Fibroblast of skin of right biceps (primary cell): ENCODE measurements at regions not wholly inside any gene's neighbourhood (a gene's known extent, or its start where the extent isn't known, plus 50 kb on each side); places are given as distances from the start of the nearest gene placed in this dataset.

Experiments
- DNase-seq: peaks from one replicate; pipeline ENCODE4 v3.0.0-alpha.2; 2013

DNA sequence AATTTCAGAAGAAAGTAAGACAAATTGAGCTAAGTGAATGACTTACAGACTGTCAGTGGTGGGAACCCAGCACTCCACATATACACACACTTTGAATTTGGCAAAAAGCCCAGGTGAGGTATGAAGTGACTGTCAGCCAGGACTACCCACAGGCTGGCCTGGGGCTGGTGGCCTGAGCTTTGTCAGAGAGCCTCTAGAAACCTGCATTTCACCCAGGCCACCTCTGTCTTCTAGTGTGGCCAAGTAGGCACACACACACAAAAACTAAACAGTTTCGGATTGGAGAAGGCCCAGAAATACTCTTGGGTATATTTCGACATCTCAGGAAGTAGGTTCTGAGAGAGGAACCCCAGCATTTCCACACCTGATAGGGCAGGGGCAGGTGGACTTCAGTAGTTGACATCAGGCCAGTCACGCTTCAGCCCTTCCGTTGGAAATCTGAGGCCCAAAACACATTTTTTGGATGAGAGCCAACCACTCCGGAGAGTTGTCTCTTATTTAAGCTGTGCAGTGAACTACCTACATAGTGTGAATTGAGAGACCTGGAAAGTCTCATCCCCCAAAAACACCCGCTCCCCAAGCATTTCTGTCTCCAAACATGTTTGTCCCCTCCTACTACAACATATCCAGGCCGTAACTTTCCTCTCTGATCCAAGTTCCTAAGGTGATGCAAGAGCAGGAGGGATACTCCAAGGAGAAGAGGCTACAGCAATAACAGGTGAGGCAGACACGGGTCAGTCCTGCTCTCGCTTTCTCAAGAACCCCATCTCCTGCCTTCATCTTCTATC is 167.2 kb upstream of the PROX1 start:
- no peak for DNase-seq

DNA sequence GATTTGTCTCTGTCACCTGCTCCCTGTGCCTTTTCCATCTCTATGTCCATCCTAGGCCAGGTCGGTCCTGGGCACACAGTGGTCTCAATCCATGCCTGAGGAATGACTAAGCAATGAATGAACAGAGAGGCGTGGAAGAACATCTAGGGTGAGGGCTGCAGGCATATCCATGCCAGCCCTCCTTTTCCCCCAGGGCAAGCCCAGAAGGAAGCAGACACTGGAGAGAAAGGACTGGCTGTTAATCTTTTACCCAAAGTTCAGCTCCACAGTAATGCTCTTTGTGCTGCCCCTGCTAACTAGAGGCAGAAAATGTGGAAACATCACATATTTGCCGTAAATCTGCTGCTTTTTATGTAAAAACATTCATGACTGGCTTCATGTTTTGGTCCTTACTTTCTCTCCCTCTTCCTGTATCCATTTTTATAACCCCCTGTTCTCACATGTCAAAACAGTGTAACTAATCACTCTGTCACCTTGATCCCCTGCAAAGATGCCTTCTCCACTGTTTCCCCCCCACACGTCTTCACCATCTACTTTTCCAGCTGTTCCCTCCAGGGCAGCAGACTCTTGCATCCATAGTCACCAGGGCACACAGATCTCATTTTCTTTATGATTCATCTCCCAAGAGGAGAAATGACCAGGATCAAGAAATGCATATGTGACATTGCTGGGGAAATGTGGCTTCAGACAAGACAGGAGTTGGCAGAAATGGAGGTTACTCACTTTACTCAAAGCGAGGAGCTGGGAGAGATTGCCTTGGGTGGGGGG is 166.4 kb upstream of the PROX1 start:
- no peak for DNase-seq

DNA sequence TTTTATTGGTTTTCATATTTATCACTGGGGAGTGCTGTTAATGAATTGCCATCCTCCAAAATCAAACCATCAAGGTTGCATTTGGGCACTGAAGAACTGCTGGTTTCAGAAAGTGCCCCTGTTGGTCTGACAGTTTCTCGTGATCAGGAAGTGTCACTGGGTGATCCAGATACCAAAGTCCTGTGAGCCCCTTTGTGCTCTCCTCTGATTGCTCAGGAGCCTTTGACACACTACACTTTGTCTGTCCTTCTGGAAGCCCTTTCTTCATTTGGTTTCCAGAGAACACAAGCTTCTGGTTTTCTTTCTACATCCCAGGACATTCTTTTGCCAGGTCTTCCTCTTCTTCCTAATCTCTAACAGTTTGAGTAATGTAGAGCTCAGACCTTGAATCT is 165.8 kb upstream of the PROX1 start:
- no peak for DNase-seq

DNA sequence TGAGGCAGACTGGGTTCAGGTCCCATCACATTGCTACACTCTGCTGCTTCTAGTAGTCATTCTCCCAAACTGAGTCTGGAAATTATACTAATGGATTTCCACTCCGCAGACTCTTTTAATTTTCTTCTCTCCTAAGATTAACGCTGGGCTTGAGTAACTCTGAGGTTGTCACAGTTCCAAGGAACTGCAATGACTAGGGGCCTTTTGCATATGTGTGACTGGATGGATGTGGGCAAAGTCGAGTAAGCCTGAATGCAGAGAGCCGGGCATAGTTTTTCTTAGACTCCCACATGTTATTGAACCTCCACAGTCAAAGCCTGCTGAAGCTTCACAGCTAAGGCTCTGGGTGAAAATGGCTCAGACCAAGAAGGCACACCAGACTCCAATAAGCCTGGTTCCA is 160.9 kb upstream of the PROX1 start:
- no peak for DNase-seq

DNA sequence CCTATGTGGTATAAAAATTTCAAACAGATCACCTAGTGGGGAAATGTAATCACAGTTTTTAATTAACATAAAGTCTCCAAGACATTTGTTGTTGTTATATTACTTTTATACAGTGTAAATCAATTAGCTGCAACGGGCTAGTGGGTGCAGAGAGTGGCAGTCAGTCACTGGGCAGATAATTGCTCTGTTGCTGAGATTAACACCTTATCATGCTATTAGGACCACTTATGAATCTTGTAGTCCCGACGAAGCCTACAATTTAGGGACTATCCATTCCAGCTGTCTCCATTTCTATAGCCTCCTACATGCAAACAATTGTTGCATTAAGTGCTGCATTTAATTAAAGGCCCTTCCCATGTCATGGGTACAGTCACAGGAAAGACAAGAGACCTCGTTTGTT is 158.9 kb upstream of the PROX1 start:
- DNase-seq: no peak

DNA sequence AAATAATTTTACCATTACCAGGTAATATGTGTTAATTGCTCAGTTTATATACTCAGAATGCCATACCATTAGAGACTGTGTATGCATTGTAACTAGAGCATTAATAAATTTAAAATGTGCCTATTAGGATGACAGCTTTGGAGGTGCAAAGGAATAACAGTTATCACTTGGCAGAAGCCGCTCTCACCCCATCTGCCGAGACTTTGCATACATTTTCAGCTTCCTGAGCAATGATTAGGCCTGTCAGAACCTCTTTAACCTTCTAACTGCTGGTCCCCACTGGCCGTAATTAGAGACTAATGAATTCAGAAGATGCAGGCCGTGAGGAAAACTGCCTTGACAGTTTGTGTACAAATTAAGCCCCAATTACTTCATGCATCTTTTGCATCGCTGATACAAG is 158.0 kb upstream of the PROX1 start:
- no peak for DNase-seq

DNA sequence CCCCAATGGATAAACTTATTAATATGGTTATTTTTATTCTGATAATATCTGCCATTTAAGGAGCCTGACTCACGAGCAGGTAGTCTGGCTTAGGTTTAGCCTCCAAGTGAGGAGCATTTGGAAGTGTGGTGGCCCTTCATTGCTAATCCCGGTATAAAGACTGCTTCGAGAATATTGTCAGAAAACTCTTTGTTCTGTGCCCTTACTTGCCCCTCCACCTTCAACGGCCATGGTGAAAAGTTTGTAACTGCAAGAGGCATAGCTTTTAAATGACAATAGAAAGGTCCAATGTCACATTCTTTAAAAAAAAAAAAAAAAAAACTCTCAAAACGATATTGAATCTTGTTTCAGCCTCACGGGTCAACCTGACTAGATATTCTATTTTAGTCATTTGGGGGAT is 157.4 kb upstream of the PROX1 start:
- no peak for DNase-seq

DNA sequence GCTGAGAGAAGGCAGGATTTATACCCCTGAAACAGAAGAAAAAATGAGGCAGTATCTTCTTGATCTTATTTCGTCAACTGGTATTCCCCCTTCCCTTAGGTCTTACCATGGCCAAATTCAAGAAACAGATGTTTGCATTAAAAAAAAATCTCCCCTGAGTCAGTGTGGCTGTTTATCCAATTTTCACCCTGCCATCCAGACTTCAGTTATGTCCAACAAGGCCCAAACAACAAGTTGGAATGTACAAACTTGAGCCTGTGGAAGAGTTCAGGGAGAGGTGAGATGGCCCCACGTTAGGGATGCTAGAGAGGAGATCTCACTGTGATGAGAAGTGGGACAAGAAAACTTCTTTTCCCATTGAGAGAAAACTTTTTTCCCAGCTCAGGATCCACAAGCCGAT is 147.2 kb upstream of the PROX1 start:
- DNase-seq: no peak

DNA sequence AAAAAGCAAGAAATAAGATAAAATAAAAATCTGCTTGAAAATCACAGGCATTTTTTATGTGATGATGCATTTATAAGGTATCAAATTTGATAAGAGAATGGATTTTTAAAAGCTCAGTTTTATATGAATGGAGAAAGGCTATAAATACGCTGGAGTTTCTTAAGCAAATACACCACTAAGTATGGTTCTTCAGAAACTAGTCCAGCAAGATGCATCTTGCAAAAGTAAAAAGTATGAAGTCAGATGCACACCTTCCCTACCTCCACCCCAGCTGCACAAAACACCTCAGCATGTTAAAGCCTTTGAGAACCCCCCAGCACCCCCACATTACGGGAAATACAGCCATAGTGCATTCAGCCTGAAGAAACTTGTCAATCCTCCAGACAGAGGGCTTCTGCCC is 143.1 kb upstream of the PROX1 start:
- DNase-seq: no peak

DNA sequence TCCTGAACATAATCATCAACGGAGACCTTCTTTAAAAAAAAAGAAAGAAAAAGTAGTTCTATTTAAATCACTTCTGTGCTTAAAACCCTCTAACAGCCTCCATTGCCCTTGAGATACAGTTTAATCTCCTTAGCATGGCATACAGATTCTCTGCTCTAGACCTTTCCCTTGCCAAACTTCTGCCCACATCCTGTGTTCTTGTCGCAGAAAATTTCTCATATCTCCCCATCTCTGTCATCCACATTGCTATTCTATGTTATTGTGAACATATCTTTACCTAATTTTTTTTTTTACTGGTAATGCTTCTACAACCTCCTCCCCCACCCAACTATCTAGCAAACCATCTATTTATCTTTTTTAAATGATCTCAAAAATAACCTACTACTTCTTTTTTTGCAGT is 135.7 kb upstream of the PROX1 start:
- DNase-seq: no peak

DNA sequence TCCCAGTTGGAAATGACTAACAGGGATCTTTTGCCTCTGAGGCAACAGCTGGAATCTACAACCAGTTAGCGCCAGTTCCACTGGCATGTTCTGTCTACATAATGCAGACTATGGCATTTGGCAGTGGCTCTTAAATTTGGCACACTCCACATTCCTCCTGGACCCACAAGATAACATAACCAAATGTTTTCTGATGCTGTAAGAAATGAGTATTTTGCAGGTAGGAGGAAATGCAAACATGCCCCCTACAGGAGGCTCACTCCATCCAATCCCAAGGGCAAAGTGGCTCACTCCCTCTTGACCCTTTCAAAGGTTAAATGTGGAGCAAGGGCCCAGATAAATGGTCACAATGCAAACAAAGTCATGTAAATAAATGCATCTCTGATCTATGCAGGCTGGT is 129.2 kb upstream of the PROX1 start:
- DNase-seq: no peak

DNA sequence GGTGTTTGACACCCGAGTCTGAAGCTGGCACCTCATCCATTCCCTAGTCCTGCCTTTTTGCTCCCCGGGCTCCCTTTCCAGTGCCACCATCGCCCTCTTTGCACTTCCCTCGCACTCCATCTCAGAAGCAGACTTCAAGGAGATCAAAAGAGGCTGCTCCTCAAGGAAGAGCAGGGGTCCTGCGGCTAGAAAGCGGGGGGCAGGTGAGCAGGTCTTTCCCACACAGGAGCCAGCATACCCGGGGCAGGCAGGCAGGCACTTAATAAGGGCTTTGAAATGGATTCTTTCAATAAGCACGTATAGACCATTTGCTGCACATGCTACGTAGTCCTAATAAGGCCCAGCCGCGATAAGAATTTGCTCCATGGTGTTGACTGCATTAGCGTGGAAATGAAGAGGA is 125.9 kb upstream of the PROX1 start:
- DNase-seq: no peak

DNA sequence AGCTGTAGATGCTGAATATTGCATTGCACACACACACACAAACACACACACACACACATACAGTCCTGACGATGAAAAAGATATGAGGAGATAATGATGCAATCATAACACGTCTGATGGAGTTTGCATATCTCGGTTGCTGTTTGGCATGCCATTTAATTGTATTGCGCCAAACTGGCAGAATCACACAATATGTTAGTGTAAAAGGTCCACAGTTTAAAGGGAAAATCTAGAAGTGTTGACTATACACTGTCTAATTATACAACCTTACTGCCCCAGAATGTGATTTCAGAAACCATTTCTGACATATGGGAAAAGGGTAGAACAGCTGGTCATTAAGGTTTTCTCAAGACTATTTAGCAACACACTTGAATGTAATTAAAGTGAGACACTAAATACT is 123.7 kb upstream of the PROX1 start:
- DNase-seq: no peak

DNA sequence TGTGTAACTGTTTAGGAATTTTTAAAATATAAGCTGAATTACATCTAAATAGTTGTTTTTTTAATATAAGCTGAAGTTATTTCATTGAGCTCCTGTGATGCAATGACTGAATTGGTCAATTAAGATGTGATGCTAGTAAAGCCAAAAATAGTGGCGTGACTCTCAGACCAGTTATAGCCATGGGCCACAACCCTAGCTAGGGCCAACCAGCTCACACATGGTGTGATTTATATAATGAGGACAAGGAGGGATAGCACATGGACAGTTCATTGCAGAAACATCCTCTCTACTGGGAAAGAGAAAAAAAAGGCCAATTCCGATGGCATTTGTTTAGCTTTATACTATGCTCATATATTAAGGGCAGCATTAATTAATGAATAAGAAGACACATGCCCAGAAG is 119.3 kb upstream of the PROX1 start:
- DNase-seq: no peak

DNA sequence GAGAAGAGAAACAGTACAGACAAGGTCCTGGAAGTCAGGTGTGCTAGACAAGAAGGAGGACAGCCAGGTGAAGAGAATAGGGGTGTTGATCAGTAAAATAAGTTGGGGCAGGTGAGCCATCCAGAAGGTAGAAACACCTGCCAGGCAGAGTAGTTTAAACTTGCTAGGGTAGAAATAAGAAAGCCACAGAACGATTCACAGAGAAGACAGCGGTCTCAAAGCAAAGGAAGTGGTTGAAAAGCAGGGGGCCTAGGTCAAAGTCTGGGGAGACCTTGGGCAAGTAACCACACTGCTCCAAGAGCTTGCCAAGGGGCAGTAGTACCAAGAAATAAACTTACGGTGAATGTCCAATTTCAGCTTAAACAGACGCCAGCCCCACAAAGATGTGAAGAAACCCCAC is 116.6 kb upstream of the PROX1 start:
- DNase-seq: no peak

DNA sequence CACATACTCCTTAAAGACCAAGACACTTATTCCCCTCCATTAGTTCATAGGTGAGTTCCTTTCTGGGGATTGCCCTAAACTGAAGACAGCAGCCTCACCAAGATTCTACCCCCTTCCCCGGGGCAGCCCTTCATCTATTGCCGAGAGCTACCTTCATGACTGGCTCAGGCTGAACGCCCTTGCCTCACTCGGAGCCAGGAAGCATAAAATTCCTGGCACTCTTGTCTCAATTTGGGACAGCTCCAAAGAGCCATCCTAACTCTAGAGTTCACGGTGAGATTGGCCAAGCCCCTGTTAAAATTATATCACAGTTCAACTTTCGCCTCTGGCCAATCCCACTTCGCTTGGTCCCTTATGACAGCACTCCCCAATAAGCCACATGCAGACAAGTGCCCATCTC is 113.0 kb upstream of the PROX1 start:
- DNase-seq: no peak

DNA sequence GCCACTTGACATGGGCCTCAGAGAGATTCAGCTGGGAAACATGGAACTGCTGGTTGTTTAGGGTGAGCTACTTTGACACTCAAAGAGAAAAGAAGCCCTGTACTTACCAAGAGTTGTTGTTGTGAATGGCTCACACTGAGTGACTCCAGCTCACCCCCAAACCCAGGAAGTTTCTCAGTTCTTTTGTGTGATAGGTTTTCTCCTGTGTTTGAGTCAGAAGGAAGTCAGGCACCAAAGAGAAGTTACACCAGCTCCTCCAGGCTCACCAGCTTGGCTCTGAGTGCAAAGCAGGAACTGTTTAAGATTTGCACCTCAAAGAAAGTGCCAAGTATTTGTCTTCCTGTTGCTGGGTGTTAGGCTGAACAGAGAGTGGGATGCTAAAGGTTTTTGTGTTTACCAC is 111.2 kb upstream of the PROX1 start:
- no peak for DNase-seq

DNA sequence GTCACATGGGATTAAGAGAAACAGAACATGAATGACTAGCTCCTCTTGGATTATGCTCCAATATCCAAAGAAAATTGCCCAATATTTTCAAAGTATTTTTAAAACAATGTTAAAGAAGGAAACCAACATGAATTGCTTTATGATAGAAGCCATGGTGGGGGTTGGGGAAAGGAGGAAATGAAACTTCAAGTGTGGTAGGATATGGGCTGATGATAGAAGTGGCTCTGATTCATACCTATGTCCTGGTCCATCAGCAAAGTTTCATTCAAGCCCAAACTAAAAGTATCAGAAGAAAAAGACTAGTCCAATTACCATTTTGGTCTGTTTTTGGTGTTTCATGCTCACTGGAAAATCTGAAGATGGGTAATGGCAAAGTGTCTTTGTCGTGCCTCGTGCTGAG is 104.2 kb upstream of the PROX1 start:
- DNase-seq: no peak

DNA sequence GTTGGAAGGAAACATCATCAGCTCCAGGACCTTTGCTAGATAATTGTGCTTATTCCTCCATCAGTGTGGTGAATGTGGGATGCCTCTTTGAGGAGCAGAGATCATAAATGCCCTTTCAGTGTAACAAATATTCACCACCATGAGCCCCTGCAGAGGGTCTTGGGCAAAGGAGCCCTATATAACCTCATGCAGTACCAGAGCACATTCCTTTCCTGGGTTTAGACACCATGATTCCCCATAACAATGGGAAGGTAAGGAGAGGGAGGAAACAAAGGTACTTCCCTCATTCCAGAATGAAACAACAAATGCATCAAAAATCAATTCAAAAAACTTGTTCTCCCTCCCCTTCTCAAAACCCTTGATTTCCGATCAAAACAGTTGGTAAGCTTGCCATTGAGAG is 103.4 kb upstream of the PROX1 start:
- DNase-seq: no peak

DNA sequence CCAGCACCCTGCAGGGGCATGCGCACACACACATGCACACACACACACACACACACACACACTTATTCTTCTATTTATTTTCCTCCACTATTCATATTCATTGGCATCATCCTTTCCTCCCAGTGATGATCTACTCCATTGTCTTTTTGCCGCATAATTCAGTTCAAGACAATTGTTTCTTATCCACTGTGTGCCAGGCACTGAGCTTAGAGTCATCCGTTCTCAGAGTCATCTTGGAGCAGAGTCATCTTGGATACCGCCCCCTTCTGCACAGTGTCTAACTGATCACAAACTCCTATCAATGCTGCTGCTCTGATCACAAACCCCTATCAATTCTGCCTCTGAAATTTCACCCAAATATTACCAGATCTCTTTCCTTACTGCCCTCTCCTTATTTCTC is 102.8 kb upstream of the PROX1 start:
- DNase-seq: no peak

DNA sequence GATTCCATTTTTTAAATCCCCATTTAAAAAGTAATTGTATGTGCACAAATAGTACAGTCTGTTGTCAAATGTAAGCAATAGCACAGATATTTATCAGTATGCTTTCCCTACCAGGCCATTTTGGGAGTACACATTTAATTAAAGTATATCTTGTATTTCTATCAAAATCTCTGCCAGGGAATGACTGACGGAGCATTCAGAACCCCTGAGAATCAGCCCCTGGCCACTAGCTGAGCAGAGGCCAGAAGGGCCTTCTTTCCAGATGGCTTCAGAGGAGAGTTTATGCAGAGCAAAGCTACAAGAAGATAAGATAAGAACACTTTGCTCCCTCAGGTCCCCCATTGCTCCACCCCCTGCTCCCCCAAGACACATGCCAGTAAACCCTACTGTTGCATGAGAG is 99.9 kb upstream of the PROX1 start:
- DNase-seq: no peak

DNA sequence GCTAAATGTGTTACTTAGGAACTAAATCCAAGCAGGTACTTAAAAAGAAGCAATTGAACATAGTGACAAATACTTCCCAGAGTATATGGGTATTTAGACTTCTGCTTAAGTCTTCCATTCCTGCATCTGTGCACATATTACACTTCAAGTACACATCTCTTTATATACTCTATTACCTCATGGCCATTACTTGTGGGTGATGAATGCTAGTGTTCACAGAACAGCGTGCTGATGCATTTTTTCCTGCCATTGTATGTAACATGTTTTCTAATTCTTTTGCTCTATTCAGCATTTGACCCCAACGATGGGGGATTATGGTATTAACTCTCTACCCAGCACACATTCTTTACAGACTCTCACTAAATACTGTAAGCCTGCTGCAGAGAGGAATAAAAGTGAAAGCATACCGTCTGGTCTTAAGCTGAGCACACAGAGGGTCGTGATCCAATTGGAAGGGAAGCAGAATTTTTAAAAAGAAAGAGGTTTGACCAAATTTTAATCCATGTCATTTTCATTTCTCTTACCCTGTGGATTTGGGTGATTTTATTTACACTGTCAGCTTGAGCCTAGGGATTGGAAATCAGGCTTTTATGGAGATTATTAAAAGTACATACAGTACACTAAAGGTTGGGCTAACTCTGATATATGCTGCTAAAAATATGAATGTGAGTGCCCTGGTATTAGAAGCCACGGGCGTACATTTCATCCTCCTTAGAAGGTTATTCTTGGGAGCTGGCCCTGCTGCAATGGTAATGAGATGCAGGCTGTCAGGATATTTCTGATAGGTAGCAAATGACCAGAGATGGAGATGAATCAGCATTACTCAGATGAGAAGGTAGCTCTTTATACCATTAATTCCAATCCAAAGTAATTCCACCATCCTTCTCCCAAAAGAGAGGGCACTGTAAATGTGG is 95.5 kb upstream of the PROX1 start:
- no peak for DNase-seq

DNA sequence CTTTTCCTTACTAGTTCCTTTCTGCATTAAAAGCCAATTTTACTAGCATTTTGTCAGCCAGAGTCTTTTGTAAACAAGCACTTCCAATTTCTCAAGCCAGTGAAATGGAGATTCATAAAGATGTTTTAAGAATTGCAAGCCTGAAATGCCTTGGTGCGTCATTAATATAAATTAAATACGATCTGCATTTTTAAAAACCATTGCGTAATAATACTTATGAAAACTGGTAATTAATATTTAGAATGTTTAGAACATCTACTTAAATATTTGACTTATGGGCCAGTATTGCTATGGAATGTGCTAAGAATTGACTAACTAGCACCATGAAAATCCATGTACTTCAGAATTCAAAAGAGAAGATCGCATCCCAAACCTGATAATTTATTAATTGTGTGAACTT is 89.1 kb upstream of the PROX1 start:
- no peak for DNase-seq

DNA sequence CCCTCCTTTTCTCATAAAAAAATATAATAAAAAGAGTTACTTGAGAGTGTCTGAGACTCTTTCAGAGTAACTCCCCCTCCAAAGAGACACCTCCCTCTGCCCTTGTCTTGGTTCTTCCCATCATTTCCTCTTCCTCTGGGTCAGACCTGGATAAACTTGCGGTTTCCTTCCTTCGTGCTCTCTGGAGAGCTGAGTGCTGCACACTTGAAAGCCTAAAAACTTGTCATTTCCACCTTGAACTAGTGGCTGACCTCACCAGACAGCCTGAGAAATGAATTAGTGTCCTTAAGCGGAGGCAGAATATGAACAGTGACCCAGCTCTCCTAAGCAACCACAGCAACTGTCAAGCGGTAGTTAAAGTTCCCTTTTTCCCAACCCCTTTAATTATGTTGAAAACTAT is 88.4 kb upstream of the PROX1 start:
- no peak for DNase-seq
